ENCODE measurements at regions not wholly inside any gene's neighbourhood (a gene's known extent, or its start where the extent isn't known, plus 50 kb on each side); places are given as distances from the start of the nearest gene placed in this dataset.

GRCh38 chr11:24005202-24005876 lies 491.5 kb upstream of the LUZP2 start:
- DNase-seq (ENCODE audit: low spot score), result no peak

GRCh38 chr11:24043842-24044241 lies 453.0 kb upstream of the LUZP2 start:
- no peak for DNase-seq (ENCODE audit: low spot score)

DNA sequence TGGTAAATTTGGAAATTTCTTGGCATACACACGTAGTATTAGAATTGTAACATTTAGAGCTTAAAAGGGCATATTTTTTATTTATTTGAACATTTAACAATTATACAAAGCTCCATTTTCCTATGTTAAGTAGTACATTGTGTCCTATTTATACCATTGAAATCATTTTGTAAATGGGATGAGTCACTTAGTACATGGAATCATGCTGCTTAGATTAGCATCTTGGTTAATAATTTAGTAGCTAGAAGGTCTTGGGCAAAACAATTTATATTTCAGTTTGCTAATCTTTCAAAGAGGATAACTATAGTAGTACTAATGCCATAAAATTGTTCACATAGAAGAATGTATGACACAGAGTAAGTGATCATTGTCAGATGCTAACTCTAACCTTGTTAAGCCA lies 450.1 kb upstream of the LUZP2 start:
- no peak for DNase-seq (ENCODE audit: low spot score)

DNA sequence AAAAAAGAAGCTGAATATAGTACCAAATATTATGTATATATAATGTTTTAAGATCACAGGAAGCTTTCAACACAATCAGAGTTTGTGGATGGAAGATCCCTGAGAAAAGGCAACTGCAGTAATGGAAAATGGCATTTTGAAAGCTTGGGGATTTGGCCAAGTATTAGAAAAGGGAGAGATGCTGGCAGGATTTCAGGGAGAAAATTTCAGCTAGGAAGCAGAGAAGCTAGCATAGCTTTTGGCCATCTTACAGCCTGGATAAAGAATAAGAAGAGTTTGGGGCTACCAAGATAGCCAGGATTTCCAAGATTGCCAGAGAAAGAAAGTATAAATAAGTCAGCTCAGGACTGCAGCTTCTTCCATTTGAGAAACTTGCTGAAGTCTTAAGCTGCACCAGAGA lies 440.8 kb upstream of the LUZP2 start:
- no peak for DNase-seq (ENCODE audit: low spot score)

GRCh38 chr11:24060125-24060524 lies 436.7 kb upstream of the LUZP2 start:
- DNase-seq (ENCODE audit: low spot score), result no peak

DNA sequence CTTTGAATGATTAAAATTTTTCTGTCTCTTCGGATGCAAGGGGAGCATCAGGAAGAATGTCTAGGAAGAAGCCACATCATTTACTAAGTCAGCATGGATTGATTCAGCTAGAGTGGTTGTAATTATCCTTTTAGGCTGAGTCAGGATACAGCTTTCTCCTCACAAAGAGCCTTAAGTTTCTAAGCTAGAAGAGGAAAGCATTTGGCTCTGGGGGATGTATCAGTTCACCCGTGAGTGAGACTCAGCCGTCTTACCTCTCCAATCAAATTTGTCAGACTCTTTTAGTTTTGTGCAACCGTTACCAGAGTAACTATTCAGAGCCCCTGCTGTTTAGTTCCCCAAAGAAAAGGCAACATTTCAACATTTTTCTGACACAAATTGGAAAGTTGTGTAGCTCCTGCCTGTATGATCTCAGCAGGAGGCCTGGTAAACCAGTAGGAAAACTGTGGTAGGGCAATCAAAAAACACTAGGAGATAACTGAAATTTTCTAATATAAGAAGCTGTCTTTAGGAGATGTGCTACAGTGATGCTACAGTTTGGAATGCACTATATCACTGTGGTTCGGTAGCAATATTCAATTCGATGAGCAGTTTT lies 432.4 kb upstream of the LUZP2 start:
- no peak for DNase-seq (ENCODE audit: low spot score)

- no peak for DNase-seq (ENCODE audit: low spot score)
Measured at GRCh38 chr11:24068197-24068596, 428.7 kb upstream of the LUZP2 start.

GRCh38 chr11:24070435-24070834 lies 426.4 kb upstream of the LUZP2 start:
- DNase-seq (ENCODE audit: low spot score), result no peak

- DNase-seq (ENCODE audit: low spot score), result no peak
Measured at GRCh38 chr11:24078018-24078417, 418.8 kb upstream of the LUZP2 start.

- DNase-seq (ENCODE audit: low spot score), result no peak
Measured at GRCh38 chr11:24082241-24082640, 414.6 kb upstream of the LUZP2 start.

GRCh38 chr11:24082860-24083259 lies 414.0 kb upstream of the LUZP2 start:
- DNase-seq (ENCODE audit: low spot score), result no peak

DNA sequence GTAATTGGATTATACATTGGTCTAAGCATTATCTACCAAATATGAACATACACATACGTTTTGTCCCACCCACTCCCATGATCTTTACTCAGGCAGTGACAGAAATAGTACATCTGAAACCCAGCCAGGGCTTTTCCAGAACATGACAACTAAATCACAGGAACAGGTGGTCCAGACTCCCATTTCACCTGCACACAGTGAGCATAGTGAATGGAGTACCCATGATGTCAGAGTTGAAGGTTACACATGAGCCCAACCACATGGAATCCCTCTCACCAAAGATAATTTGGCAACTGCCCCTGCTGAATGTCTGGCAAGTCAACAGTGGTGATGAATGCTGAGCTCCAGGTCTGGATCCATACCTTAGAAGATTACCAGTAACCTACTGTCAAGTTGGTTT lies 411.9 kb upstream of the LUZP2 start:
- no peak for DNase-seq (ENCODE audit: low spot score)

DNA sequence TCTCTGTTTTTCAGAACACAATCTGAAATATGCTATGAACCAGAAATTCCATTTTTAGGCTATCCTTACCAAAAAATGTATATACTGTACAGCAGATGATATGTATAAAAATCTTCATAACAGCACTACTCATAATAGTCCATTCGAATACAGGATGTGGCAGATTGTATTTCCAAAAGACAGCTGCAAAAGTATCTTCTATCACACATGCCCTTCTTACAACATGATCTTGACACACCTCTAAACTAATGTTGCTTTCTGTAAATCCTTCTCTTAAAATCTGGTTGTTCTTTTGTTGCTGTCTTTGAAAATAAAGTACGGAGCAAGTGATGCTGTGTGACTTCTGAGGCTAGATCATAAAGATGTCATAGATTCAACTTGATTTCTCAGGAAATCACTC lies 409.9 kb upstream of the LUZP2 start:
- no peak for DNase-seq (ENCODE audit: low spot score)

DNA sequence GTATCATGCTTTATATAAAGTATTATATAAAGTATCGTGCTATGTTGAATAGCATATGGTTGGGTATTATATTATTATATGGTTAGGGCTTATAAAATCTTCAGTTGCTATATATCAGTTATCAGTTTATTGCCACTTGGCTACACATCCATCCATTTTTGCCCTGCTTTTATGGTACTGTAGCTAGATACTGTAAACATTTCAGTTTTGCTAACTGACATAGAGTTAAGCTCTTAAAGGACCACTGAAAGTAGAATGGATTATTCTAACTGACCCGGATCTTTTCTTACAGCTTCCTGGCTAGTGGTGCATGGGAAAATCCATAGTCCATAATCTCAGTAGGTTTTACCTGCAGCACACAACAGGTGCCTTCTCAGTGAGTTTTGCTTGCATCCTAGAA lies 405.3 kb upstream of the LUZP2 start:
- no peak for DNase-seq (ENCODE audit: low spot score)

DNA sequence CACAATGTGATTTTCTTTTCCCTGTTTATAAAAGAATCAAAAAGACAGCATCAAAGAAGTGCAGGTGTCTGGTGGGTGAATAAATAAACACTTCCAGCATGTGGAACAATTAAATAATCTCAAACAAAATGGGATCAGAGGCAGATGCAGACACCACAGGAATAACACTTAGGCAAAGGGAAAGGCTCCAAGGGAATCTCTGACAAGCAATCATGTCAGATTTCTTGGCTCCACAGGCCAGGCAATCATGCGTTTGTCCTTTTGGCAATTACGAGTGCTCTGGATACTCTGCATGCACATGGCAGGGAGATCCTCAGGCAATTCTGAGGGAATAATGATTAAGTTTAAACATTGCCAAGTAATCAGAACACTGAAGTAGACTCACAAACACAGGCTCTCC lies 403.5 kb upstream of the LUZP2 start:
- no peak for DNase-seq (ENCODE audit: low spot score)

DNA sequence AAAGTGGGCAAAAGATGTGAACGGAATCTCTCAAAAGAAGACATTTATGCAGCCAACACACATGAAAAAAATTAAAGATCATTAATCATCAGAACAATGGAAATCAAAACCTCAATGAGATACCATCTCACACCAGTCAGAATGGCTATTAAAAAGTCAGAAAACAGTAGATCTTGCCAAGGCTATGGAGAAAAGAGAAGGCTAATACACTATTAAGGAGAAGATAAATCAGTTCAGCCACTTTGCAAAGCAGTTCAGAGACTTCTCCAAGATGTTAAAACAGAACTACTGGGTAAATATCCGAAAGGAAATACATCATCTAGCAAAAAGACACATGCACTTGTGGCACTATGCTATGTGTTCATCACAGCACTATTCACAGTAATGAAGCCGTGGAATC lies 388.2 kb upstream of the LUZP2 start:
- no peak for DNase-seq (ENCODE audit: low spot score)

DNA sequence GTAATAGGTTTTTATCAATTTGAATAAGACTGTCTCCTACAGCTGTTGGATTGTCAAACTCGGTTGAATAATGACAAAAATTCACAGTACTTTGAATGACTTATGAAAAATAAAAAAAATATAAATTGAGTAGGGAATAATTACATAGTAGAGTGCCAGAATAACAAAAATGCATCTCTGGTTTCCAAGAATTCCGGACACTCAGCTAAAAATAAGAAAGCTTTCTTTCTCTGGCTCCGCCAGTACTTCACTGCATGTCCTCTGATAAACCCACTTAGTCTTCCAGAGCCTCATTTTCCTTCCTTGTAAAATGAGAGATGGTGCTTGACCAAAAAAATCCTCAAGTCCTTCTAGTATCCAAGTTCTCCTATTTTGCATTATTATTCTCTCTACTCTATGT lies 374.6 kb upstream of the LUZP2 start:
- DNase-seq (ENCODE audit: low spot score), result no peak

DNA sequence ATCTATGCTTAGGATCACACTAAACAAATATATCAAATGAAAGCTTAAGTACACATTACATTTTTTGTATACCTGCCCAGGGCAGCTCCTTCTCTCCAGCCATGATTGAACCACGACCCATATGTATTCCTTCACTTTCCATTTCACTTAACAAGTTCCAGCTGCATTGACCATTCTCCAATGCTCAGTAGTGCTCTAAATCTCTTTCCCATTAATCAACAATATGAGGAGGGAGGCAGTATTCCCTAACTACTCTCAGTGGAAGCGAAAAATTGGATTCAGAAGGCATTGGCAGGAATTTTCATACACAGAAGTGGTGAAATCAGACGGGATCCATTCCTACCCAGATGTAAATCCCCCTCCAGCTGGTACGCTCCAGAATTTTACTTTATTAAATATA lies 372.0 kb upstream of the LUZP2 start:
- DNase-seq (ENCODE audit: low spot score), result no peak

DNA sequence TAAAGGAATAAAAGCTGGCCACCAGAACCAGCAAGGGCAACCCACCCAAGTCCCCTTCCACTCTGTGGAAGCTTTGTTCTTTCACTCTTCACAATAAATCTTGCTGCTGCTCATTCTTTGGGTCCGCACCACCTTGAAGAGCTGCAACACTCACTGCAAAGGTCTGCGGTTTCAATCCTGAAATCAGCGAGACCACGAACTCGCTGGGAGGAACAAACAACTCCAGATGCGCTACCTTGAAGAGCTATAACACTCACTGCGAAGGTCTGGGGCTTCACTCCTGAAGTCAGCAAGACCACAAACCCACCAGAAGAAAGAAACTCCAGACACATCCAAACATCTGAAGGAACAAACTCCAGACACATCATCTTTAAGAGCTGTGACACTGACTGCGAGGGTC lies 365.2 kb upstream of the LUZP2 start:
- DNase-seq (ENCODE audit: low spot score), result no peak

GRCh38 chr11:24132471-24132870 lies 364.4 kb upstream of the LUZP2 start:
- no peak for DNase-seq (ENCODE audit: low spot score)

GRCh38 chr11:24134879-24135589 lies 361.8 kb upstream of the LUZP2 start:
- DNase-seq (ENCODE audit: low spot score), result no peak

DNA sequence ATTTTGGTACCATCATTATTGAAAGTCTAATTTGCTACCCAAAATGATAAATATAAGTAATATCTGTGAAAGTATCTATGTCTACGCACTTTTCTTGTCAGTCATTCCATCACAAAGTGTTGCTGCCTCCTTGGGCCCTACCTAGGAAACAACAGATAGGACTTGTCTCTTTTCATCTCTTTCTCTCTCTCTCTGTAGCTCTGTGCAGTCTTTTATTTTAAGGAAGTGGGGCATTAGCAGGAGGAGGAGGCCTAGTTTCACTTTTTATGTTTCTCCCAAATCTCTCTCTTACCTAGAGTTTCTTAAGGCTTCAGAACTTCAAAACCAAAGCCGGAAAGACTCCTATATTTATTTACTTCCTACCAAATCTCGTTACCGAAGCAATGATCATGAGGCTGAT lies 354.8 kb upstream of the LUZP2 start:
- no peak for DNase-seq (ENCODE audit: low spot score)

DNA sequence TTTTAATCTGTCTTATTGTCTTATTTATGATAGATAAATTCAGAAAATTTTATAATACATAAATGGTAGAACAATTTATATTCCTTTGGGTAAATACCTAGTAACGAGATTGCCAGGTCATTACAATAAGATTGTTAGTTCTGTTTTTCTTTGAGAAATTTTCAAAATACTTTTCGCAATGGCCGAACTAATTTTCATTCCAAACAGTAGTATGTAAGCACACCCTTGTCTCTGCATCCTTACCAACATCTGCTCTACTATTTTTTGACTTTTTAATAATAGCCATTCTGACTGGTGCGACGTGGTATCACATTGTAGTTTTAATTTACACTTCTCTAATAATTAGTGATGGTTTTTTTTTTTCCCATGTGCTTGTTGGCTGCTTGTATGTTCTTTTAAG lies 351.4 kb upstream of the LUZP2 start:
- no peak for DNase-seq (ENCODE audit: low spot score)

All from mucosa of gallbladder (tissue), 1 donor.